Myocyte (in vitro differentiated cells): ENCODE measurements at regions not wholly inside any gene's neighbourhood (a gene's known extent, or its start where the extent isn't known, plus 50 kb on each side); places are given as distances from the start of the nearest gene placed in this dataset. TPM values are rescaled to one million over a fixed set of nuclear protein-coding genes. Genes with fewer than 3 reads are reported as not detected.

Experiments
- DNase-seq: peaks from one replicate; pipeline ENCODE4 v3.0.0-alpha.2; 2012; ENCODE audit warnings: low read depth
- microRNA counts: library from miRNA; unstranded; fragments of <30 nt; microRNA quantifications from one replicate; lab custom pipeline; 2016
- microRNA-seq: library from miRNA; unstranded; fragments of <30 nt; microRNA quantifications from one replicate; pipeline ENCODE4, GENCODE V29; 2016

- DNase-seq, result no peak
Measured at GRCh38 chr14:47739541-47739940, 64.1 kb upstream of the MDGA2 start.

GRCh38 chr14:47730296-47730695, 54.9 kb upstream of the MDGA2 start:
- no peak for DNase-seq

MicroRNAs in the stretch of these regions (microRNA counts, 767-probe panel; counts per million panel counts)
- microRNA hsa-miR-548y (lab: Ali Mortazavi, UCI), result not detected

Small RNA genes in the stretch of these regions (microRNA-seq; reads per million reads assigned to microRNA genes)
- gene MIR548Y, result not detected
